GM21576 (cell line): ENCODE measurements at regions not wholly inside any gene's neighbourhood (a gene's known extent, or its start where the extent isn't known, plus 50 kb on each side); places are given as distances from the start of the nearest gene placed in this dataset.

Experiments used
- ATAC-seq: cut with Tn5 transposase; IDR thresholded peaks from one replicate; pipeline ENCODE4 v1.9.1; 2021; ENCODE audit warnings: mild to moderate bottlenecking, moderate library complexity; ENCODE audit not compliant: unreplicated experiment

GRCh38 chr2:12299431-12299830 is 417.3 kb upstream of the TRIB2 start:
- ATAC-seq = no peak

GRCh38 chr2:12300019-12300602 is 416.6 kb upstream of the TRIB2 start:
- no peak for ATAC-seq

GRCh38 chr2:12300927-12301326 is 415.8 kb upstream of the TRIB2 start:
- no peak for ATAC-seq

GRCh38 chr2:12302140-12302539 is 414.6 kb upstream of the TRIB2 start:
- no peak for ATAC-seq

- ATAC-seq = no peak
These were observed 414.0 kb upstream of the TRIB2 start for GRCh38 chr2:12302691-12303090.

- no peak for ATAC-seq
These were observed 413.3 kb upstream of the TRIB2 start for GRCh38 chr2:12303181-12304030.

- no peak for ATAC-seq
These were observed 412.1 kb upstream of the TRIB2 start for GRCh38 chr2:12304564-12305171.

- no peak for ATAC-seq
These were observed 410.8 kb upstream of the TRIB2 start for GRCh38 chr2:12305931-12306330.

GRCh38 chr2:12310399-12310798 is 406.3 kb upstream of the TRIB2 start:
- ATAC-seq = no peak

GRCh38 chr2:12313445-12314126 is 403.1 kb upstream of the TRIB2 start:
- no peak for ATAC-seq

GRCh38 chr2:12314127-12314760 is 402.5 kb upstream of the TRIB2 start:
- ATAC-seq = no peak

GRCh38 chr2:12315224-12315623 is 401.5 kb upstream of the TRIB2 start:
- no peak for ATAC-seq

GRCh38 chr2:12316476-12316875 is 400.3 kb upstream of the TRIB2 start:
- no peak for ATAC-seq

GRCh38 chr2:12317286-12317685 is 399.4 kb upstream of the TRIB2 start:
- ATAC-seq = no peak

- no peak for ATAC-seq
These were observed 398.8 kb upstream of the TRIB2 start for GRCh38 chr2:12317814-12318426.

- ATAC-seq = no peak
These were observed 398.2 kb upstream of the TRIB2 start for GRCh38 chr2:12318427-12319057.

- no peak for ATAC-seq
These were observed 396.6 kb upstream of the TRIB2 start for GRCh38 chr2:12320027-12320734.

GRCh38 chr2:12320991-12321641 is 395.6 kb upstream of the TRIB2 start:
- no peak for ATAC-seq

- ATAC-seq = no peak
These were observed 394.9 kb upstream of the TRIB2 start for GRCh38 chr2:12321886-12322285.
